ENCODE measurements at regions not wholly inside any gene's neighbourhood (a gene's known extent, or its start where the extent isn't known, plus 50 kb on each side); places are given as distances from the start of the nearest gene placed in this dataset.

GRCh38 chr15:70488002-70488605, 275.3 kb downstream of the UACA start:
- DNase-seq, result peak; percentile 60 to 84 (median 67)

DNA sequence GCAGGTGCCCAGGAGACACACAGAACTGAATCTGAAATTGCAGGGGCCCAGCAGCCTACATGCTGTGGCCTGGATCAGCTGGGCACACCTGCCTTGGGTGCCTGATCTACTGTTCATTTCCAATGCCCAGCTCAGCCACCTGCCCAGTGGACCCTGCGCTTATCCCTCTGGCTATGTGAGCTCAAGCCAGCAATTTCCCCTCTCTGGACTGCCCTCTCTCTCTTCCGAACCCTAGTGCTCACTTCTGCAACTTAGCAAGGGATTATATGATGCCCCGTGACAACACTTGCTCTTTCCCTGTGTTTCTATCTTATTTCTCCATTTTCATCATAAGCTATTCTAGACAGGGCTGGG, 276.0 kb downstream of the UACA start:
- DNase-seq, result peak in 1 of 3 experiments; percentile 41

GRCh38 chr15:70486451-70487386, 276.6 kb downstream of the UACA start:
- no peak for DNase-seq

DNA sequence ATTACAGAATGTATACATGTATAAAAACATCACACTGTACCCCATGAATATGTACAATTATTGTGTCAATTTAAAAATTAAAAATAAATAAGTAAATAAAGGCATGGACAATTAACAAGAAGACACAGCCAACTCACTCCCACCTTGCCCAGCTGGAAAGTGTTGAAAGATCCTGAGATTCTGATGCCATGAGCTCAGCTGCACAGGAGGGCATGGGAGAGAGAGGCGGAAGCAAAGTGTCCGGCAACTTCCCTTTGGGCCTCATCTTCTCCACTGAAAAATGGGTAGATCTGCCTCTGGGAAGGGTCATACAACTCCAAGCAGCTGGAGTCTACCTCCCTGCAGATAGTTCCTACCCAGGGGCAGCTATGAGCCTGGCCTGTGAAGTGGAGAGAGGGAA, 277.3 kb downstream of the UACA start:
- DNase-seq, result no peak

DNA sequence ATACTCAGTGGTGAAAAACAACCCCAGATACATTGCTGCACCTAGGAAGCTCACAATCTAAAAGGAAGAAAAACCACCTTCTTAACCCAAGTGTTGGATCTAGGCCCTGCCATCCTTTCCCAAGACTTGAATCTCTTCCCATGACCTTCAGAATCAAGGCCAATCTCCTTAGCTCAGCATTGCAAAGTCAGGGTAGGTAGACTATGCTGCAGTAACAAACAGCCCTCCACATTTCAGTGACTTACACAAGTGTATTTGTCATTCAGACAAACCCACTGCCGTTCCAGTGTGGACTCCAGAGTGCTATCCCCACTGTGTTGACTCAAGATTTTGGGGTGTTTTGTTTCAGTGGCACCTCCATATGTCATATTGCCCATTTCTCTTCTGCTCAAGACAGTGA, 278.4 kb downstream of the UACA start:
- DNase-seq, result no peak

DNA sequence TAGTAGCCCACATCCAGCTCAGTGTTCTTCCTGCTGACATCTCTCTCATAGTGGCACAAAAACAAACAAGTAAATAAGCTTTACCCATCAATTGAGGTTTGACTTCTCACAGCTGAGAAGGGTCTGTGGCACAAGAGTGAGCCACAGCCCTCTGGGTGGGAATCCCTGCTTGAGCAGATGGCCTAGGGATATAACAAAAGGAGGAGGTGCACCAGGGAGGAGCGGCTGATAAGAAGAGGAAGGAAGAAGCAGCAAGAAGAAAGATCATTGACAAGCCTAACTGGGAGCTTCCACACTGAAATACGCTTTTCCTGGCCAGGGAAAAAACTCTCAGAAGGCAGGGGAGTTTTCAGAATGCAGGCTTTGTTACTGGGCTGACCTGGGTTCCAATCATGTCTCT, 279.8 kb downstream of the UACA start:
- no peak for DNase-seq

- DNase-seq, result no peak
These were observed 283.0 kb downstream of the UACA start for GRCh38 chr15:70480196-70480856.

GRCh38 chr15:70479785-70480184, 283.6 kb downstream of the UACA start:
- DNase-seq, result no peak

- no peak for DNase-seq
These were observed 284.3 kb downstream of the UACA start for GRCh38 chr15:70479056-70479455.

DNA sequence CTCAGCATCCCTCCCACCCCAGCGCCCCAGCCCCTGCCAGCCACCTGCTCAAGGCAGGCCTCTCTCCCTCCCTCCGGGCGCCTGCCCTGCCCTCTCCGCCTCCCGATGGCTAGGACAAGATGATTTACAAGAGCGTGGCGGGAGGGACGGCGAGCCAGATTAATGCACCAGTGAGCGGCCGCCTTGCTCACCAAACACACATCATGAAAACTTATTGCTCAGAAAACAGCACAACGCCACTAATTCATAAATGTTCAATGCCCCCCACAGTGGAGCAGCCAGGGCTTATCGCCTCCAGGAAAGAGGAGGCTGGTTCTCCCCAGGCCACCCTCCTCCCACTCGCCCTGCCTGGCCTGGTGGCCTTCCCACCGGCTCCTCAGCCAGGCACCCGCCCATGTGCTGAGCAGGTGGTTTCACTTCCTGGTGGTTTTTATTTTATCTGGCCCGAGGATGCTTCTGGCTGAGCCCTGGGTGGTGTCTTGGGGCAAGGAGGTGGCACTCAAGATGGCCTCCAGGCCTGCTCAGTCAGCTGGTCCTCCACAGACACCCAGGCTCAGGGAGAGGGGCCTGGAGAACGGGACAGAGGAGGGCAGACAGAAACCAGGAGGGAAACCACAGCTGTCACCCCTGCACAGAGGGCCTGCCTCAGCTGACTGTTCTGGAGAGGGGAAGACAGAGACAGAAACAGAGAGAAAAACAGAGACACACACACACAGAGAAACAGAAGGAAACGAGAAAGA, 284.9 kb downstream of the UACA start:
- peak in 2 of 3 experiments; percentile 78 to 90 for DNase-seq

DNA sequence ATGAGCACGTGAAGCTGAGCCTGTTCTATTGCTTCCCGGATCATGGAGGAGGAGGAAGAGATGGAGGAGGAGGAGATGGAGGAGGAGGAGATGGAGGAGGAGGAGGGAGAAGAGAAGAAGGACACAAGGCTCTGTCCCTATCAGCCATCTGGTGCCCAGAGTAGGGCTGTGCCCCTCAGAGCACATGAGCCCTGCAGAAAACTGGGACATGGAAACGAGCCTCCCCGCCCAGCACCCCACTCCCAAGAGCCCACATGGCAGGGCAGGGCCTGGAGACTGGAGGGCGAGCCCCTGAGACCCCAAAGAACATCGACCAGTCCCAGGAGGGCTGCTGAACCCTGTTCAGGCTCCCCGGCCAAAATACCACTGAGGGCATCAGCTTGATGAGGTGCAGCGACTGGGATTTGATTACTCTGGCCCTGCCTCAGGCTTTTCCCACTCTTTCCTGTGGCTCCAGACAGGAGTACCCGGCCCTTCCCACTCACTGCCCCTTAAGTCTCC, 285.6 kb downstream of the UACA start:
- no peak for DNase-seq

- DNase-seq, result no peak
These were observed 286.9 kb downstream of the UACA start for GRCh38 chr15:70476441-70476840.

DNA sequence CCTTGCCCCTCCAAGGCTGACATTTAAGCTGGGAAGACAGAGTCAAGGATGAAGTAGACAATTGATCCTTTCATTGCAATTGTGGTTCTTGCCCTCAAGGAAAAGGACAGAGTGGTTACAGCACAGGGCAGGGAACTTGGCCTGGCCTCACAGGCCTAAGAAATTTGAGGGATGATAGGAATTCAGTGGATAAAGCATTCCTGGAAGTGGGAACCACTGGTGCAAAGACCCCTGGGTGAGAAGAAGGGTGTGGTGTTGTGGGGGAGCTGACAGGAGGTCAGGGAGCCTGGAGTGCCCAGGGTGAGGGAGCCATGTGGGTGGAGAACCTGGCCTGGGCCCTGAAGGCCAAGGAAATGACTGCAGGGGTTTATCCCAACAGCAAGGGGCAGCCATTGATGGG, 287.4 kb downstream of the UACA start:
- DNase-seq, result no peak

DNA sequence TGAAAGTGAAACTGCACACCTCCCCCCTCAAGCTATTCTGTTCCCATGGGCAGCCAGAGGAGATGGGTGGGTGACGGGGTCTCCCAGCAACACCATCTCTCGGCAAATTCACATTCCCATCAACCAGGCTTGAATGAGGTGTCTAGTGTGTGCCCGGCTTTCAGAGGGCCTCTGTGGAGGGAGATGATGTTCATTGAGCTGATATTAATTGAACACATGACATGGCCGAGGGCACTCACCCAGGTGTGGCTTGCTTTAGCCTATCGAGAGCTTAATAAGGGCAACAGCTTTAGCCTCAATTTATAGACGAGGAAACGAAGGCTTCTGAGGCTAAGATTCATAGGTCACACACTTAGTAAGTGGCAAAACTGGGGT, 288.0 kb downstream of the UACA start:
- no peak for DNase-seq

- DNase-seq, result no peak
These were observed 288.6 kb downstream of the UACA start for GRCh38 chr15:70474471-70475406.

DNA sequence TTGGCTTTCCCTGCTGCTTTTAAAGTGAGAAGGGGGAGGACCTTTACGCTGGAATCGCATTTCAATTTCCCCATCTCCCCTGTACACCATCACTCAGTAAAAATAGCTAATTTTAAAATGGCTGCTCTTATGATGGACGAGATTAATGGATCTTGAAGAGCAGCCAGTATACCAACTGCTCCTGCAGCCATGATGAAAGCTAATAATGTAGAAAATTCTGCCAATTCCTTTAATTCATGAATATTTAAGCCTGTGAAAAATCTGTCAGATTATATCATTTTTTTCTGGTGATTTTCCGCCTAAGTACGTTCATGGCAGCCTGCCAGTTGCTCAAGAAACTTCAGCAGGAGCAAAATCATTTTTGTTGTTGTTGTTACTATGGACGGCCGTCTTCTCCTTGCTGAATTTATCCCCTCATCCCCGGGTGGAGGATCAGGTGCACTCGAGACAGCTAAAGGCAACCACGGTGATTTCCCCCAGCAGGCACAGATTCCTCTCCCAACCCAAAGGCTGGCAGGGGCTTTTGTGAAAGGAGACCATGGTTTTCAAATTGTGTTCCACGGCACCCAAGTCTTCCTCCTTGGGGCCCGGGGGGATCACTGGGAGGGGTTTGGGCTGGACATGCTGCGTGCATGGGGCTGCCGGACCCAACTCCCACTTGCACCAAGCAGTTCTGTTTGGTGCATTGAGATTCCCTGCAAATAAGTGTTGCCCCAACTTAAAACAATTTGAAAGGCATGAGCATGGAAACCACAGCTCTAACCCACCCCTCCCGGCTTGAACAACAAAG, 289.6 kb downstream of the UACA start:
- DNase-seq, result peak in 1 of 3 experiments; percentile 24

DNA sequence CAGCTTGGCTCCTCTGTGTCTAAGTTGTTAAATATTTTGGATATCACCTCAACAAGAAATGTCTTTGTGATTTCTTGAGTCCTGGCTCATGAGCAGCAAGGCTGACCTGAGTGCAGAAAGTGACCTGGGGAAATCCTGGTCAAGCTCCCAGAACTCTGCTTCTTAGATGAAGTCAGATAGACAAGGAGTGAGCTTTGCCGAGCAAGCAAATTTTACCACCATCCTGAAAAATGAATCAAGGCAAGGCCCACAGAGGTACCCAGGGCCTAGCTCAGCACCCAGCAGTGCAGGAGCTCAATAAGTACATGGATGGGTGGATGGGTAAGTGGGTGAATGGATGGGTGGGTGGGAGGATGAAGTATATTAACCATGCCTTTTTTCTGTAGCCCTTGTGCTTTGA, 291.8 kb downstream of the UACA start:
- DNase-seq, result no peak

DNA sequence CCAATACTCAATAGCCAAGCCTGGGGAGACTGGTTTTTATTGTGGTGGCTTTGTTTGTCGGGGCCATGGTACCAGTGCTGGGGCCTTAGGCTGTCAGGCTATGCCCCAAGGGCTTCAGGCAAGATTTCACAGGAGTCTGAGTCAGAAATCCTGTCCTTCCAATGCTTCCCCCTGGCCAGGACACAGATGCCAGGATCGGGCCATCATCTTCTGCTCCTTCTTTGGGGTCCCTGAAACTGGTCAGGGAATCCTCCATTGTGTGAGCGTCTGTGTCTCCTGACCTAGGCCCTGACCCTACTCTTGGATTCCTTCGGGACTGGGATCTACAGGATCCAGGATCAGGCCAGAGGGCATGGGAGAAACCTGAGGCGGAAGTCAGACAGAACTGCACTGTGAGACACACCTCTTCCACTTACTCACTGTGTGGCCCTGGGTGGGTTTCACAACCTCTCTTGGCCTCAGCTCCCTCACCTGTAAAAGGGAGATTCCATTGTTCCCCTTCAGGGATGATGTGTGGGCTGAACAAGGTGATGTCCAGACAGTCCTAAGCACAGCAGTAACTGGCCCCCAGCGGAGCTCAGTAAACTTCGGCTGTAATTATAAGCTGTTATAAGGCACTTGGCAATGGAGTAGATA, 292.7 kb downstream of the UACA start:
- DNase-seq, result peak in 2 of 3 experiments; percentile 48 to 81

DNA sequence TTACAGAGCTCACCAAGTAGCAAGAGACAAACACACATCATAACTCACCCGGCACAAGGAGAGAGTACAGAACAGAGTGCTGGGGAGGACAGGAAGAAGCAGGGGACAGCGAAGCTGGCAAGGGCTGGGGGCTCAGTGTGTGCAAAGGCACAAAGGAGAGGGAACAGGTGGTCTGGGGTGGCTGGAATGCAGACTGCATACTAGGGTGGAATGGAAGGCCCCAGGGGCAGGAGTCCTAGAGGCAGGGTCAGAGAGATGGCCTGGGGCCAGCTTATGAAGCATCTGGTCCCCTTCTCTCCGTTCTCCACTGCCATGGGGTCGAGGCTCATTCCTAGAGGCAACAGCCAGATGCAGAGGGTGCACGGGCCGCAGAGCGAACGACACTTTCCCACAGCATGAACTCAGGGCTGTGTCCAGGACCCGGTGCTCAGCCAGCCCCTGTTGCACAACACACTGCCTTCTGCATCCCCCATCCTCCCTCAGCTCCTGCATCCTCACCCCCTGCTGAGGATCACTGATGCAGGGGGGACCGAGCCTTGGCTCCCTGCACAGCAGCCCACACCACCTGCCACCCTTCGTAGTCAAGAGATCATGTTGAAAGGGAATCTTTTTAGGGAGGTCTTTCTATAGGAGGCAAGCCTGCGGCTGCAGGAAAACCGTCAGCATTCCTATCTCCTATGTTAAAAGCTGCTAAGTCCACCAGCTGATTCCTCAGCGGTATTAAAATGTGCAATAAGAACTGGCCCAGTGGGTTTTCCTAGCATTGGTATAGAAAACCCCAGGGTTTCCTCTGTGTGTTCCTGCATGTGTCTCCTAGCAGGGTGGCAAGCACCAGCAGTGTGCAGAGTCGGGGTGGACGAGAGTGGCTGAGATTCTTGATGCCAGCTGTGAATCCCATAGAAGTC, 293.5 kb downstream of the UACA start:
- peak in 2 of 3 experiments; percentile 44 to 67 for DNase-seq
